Activated T-helper 1 cell treated with anti-CD3 and anti-CD28 coated beads, Interleukin-12 subunit alpha, Interleukin-12 subunit beta, Interleukin-2, Interleukin-4 antibody, amounts not matched to agents 30 ng/mL and 10 ng/mL and 1 ng/mL, durations not matched to agents 14 hours and 24 hours and 36 hours (primary cell): ENCODE measurements at regions not wholly inside any gene's neighbourhood (a gene's known extent, or its start where the extent isn't known, plus 50 kb on each side); places are given as distances from the start of the nearest gene placed in this dataset.

ENCODE experiments used
- DNase-seq: peaks from one replicate; pipeline ENCODE4 v3.0.0; 2021; ENCODE audit warnings: low spot score
- H3K27ac Mint-ChIP-seq: one replicate; pipeline ENCODE4 v1.8.0; 2021; ENCODE audit warnings: mild to moderate bottlenecking, mixed read lengths
- H3K27me3 Mint-ChIP-seq: one replicate; pipeline ENCODE4 v1.8.0; 2022; ENCODE audit warnings: mild to moderate bottlenecking, moderate library complexity, mixed read lengths; ENCODE audit not compliant: insufficient read depth
- H3K36me3 Mint-ChIP-seq: one replicate; pipeline ENCODE4 v1.8.0; 2021; ENCODE audit warnings: low read depth, mixed read lengths
- H3K4me1 Mint-ChIP-seq: one replicate; pipeline ENCODE4 v1.8.0; 2021; ENCODE audit warnings: low read depth, mixed read lengths
- H3K4me3 Mint-ChIP-seq: one replicate; pipeline ENCODE4 v1.8.0; 2021; ENCODE audit warnings: mild to moderate bottlenecking, moderate library complexity, mixed read lengths
- H3K9me3 Mint-ChIP-seq: one replicate; pipeline ENCODE4 v1.8.0; 2021; ENCODE audit warnings: mixed read lengths
- intact Hi-C: fragments of 100-400 bp; cut with micrococcal nuclease; formaldehyde crosslinking; loops from one replicate; pipeline ENCODE4 v1.15.1; 2024

- no peak overlapping the region for H3K27ac Mint-ChIP-seq
- no peaks in the 10 kb centered on the region for H3K36me3 Mint-ChIP-seq
- intact Hi-C loops: no loop called here
- no peak overlapping the region for H3K4me3 Mint-ChIP-seq
- H3K9me3 Mint-ChIP-seq: no peaks in the 10 kb centered on the region
- DNase-seq: no peak
- peaks cover 23% of the 10 kb centered on the region for H3K4me1 Mint-ChIP-seq
- no peaks in the 10 kb centered on the region for H3K27me3 Mint-ChIP-seq
Observed at GRCh38 chr3:171962137-171962720, 77.1 kb upstream of the FNDC3B start.

GRCh38 chr3:171963546-171963945 lies 75.8 kb upstream of the FNDC3B start:
- Mint-ChIP-seq H3K4me1 (peaks cover 25% of the 10 kb centered on the region), H3K27me3 (no peaks in the 10 kb centered on the region), H3K36me3 (no peaks in the 10 kb centered on the region), H3K27ac (no peak overlapping the region), H3K4me3 (no peak overlapping the region), H3K9me3 (no peaks in the 10 kb centered on the region)
- DNase-seq: no peak
- intact Hi-C loops: no loop called here

- intact Hi-C loops: no loop called here
- Mint-ChIP-seq H3K4me1 (peaks cover 19% of the 10 kb centered on the region), H3K4me3 (no peak overlapping the region), H3K36me3 (no peaks in the 10 kb centered on the region), H3K27ac (no peak overlapping the region), H3K9me3 (no peaks in the 10 kb centered on the region), H3K27me3 (no peaks in the 10 kb centered on the region)
- no peak for DNase-seq
Observed at GRCh38 chr3:171965067-171965712, 74.2 kb upstream of the FNDC3B start.

GRCh38 chr3:171966533-171967136 lies 72.7 kb upstream of the FNDC3B start:
- DNase-seq: no peak
- no peak overlapping the region for H3K27ac Mint-ChIP-seq
- intact Hi-C loops: no loop called here
- peaks cover 6% of the 10 kb centered on the region for H3K4me1 Mint-ChIP-seq
- no peak overlapping the region for H3K4me3 Mint-ChIP-seq
- no peaks in the 10 kb centered on the region for H3K9me3 Mint-ChIP-seq
- H3K36me3 Mint-ChIP-seq: no peaks in the 10 kb centered on the region
- no peaks in the 10 kb centered on the region for H3K27me3 Mint-ChIP-seq

GRCh38 chr3:171967137-171967783 lies 72.1 kb upstream of the FNDC3B start:
- H3K36me3 Mint-ChIP-seq: no peaks in the 10 kb centered on the region

GRCh38 chr3:171967932-171968678 lies 71.3 kb upstream of the FNDC3B start:
- Mint-ChIP-seq H3K27ac (no peak overlapping the region), H3K4me1 (peaks cover 6% of the 10 kb centered on the region), H3K4me3 (no peak overlapping the region), H3K27me3 (no peaks in the 10 kb centered on the region), H3K9me3 (no peaks in the 10 kb centered on the region), H3K36me3 (no peaks in the 10 kb centered on the region)
- DNase-seq: no peak
- intact Hi-C loops: no loop called here

More at GRCh38 chr3:171967137-171967783, 72.1 kb upstream of the FNDC3B start:
- DNase-seq: no peak
- no peak overlapping the region for H3K4me3 Mint-ChIP-seq
- H3K27ac Mint-ChIP-seq: no peak overlapping the region
- intact Hi-C loops: no loop called here
- H3K9me3 Mint-ChIP-seq: no peaks in the 10 kb centered on the region
- peaks cover 6% of the 10 kb centered on the region for H3K4me1 Mint-ChIP-seq
- H3K27me3 Mint-ChIP-seq: no peaks in the 10 kb centered on the region

GRCh38 chr3:171970301-171970788 lies 69.0 kb upstream of the FNDC3B start:
- Mint-ChIP-seq H3K9me3 (no peaks in the 10 kb centered on the region), H3K27ac (no peak overlapping the region), H3K36me3 (no peaks in the 10 kb centered on the region), H3K4me1 (peaks cover 6% of the 10 kb centered on the region), H3K27me3 (no peaks in the 10 kb centered on the region), H3K4me3 (no peak overlapping the region)
- no peak for DNase-seq
- intact Hi-C loops: no loop called here

GRCh38 chr3:171971919-171972514 lies 67.4 kb upstream of the FNDC3B start:
- no peak for DNase-seq
- no peaks in the 10 kb centered on the region for H3K27me3 Mint-ChIP-seq
- H3K9me3 Mint-ChIP-seq: no peaks in the 10 kb centered on the region
- no peak overlapping the region for H3K4me3 Mint-ChIP-seq
- H3K4me1 Mint-ChIP-seq: peaks cover 4% of the 10 kb centered on the region
- intact Hi-C loops: no loop called here
- H3K36me3 Mint-ChIP-seq: no peaks in the 10 kb centered on the region
- H3K27ac Mint-ChIP-seq: no peak overlapping the region

- no peaks in the 10 kb centered on the region for H3K4me1 Mint-ChIP-seq
- no peak overlapping the region for H3K4me3 Mint-ChIP-seq
- intact Hi-C loops: no loop called here
- no peaks in the 10 kb centered on the region for H3K36me3 Mint-ChIP-seq
- DNase-seq: no peak
- H3K9me3 Mint-ChIP-seq: no peaks in the 10 kb centered on the region
- H3K27me3 Mint-ChIP-seq: no peaks in the 10 kb centered on the region
- no peak overlapping the region for H3K27ac Mint-ChIP-seq
Observed at GRCh38 chr3:171972871-171973348, 66.5 kb upstream of the FNDC3B start.

GRCh38 chr3:171974986-171975837 lies 64.2 kb upstream of the FNDC3B start:
- Mint-ChIP-seq H3K36me3 (no peaks in the 10 kb centered on the region), H3K4me3 (no peak overlapping the region), H3K27ac (no peak overlapping the region), H3K27me3 (no peaks in the 10 kb centered on the region), H3K4me1 (no peaks in the 10 kb centered on the region), H3K9me3 (no peaks in the 10 kb centered on the region)
- no peak for DNase-seq
- intact Hi-C loops: no loop called here

- no peak for DNase-seq
- Mint-ChIP-seq H3K4me1 (no peaks in the 10 kb centered on the region), H3K9me3 (no peaks in the 10 kb centered on the region), H3K27me3 (no peaks in the 10 kb centered on the region), H3K27ac (no peak overlapping the region), H3K36me3 (no peaks in the 10 kb centered on the region), H3K4me3 (no peak overlapping the region)
- intact Hi-C loops: no loop called here
Observed at GRCh38 chr3:171976526-171976925, 62.9 kb upstream of the FNDC3B start.

- DNase-seq: no peak
- intact Hi-C loops: no loop called here
- Mint-ChIP-seq H3K27me3 (no peaks in the 10 kb centered on the region), H3K36me3 (no peaks in the 10 kb centered on the region), H3K4me3 (no peak overlapping the region), H3K4me1 (no peaks in the 10 kb centered on the region), H3K27ac (no peak overlapping the region), H3K9me3 (no peaks in the 10 kb centered on the region)
Observed at GRCh38 chr3:171977441-171977840, 61.9 kb upstream of the FNDC3B start.
